NB4 (cell line): ENCODE measurements at regions not wholly inside any gene's neighbourhood (a gene's known extent, or its start where the extent isn't known, plus 50 kb on each side); places are given as distances from the start of the nearest gene placed in this dataset.

Experiments used
- MYC ChIP-seq: IDR thresholded peaks from 2 replicates; pipeline ENCODE4 v1.6.1; 2011; ENCODE audit warnings: low read depth, low read length
- TF ChIP-seq, protein P1 (sequence below): IDR thresholded peaks from one replicate; pipeline ENCODE4 v1.5.1; 2012; ENCODE audit warnings: low read depth, low read length
- TF ChIP-seq, protein P2 (sequence below): IDR thresholded peaks from 2 replicates; pipeline ENCODE4 v1.6.1; 2011; ENCODE audit warnings: low read depth, low read length

DNA sequence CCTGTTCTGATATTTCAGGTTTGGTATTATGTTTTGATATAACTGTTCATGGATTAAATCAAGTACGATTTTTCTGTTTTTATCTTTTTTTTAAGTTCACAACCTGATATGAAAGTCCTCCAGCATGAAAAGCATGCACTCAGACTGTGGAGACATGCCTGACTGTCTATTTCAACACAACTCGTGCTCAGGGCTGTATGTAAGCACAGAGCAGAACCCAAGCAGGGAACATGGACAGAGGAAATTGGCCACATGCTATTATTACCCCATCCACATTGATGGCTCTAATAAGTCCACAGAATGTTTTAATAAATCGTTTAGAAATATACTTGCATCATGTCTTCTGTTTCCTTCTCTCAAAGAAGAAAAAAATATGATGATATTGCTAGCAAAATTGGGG is 730.4 kb downstream of the C6orf118 start:
- TF ChIP-seq, protein P1, sequence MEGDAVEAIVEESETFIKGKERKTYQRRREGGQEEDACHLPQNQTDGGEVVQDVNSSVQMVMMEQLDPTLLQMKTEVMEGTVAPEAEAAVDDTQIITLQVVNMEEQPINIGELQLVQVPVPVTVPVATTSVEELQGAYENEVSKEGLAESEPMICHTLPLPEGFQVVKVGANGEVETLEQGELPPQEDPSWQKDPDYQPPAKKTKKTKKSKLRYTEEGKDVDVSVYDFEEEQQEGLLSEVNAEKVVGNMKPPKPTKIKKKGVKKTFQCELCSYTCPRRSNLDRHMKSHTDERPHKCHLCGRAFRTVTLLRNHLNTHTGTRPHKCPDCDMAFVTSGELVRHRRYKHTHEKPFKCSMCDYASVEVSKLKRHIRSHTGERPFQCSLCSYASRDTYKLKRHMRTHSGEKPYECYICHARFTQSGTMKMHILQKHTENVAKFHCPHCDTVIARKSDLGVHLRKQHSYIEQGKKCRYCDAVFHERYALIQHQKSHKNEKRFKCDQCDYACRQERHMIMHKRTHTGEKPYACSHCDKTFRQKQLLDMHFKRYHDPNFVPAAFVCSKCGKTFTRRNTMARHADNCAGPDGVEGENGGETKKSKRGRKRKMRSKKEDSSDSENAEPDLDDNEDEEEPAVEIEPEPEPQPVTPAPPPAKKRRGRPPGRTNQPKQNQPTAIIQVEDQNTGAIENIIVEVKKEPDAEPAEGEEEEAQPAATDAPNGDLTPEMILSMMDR: no peak
- TF ChIP-seq MYC: no peak
- TF ChIP-seq, protein P2, sequence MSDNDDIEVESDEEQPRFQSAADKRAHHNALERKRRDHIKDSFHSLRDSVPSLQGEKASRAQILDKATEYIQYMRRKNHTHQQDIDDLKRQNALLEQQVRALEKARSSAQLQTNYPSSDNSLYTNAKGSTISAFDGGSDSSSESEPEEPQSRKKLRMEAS: no peak
